Mesenchymal stem cell (in vitro differentiated cells and primary cell): ENCODE measurements at regions not wholly inside any gene's neighbourhood (a gene's known extent, or its start where the extent isn't known, plus 50 kb on each side); places are given as distances from the start of the nearest gene placed in this dataset.

ENCODE experiments used
- DNase-seq: peaks from one replicate; pipeline ENCODE4 v3.0.0-alpha.2; 2013
- H2AFZ ChIP-seq: one replicate; pipeline ENCODE4 v1.6.1; 2013; ENCODE audit warnings: low read depth, mild to moderate bottlenecking, control low read depth, inconsistent platforms, low read length, moderate library complexity
- H2AK5ac ChIP-seq: 2 replicates; pipeline ENCODE4 v1.6.1; 2013; ENCODE audit warnings: low read length, moderate library complexity, mild to moderate bottlenecking, inconsistent platforms; ENCODE audit not compliant: severe bottlenecking
- H2BK120ac ChIP-seq: one replicate; pipeline ENCODE4 v1.6.1; 2013; ENCODE audit warnings: low read depth, mild to moderate bottlenecking, inconsistent platforms, low read length, moderate library complexity
- H2BK12ac ChIP-seq, 2 experiments: one replicate each; pipeline ENCODE4 v1.6.1; 2013; ENCODE audit warnings: inconsistent platforms in 2 of 2, low read length in 2 of 2, mild to moderate bottlenecking in 2 of 2, moderate library complexity in 2 of 2, control low read depth in 1 of 2
- H2BK15ac ChIP-seq: one replicate; pipeline ENCODE4 v1.6.1; 2013; ENCODE audit warnings: mild to moderate bottlenecking, low read depth, inconsistent platforms; ENCODE audit not compliant: poor library complexity, severe bottlenecking
- H2BK5ac ChIP-seq: 2 replicates; pipeline ENCODE4 v1.6.1; 2013; ENCODE audit warnings: low read depth, mild to moderate bottlenecking, low read length, control low read depth, inconsistent platforms; ENCODE audit not compliant: poor library complexity, severe bottlenecking
- H3K14ac ChIP-seq, 2 experiments: one replicate each; pipeline ENCODE4 v1.6.1; 2013; ENCODE audit warnings: inconsistent platforms in 2 of 2, low read length in 2 of 2, control low read depth in 1 of 2, mild to moderate bottlenecking in 1 of 2, moderate library complexity in 1 of 2
- H3K18ac ChIP-seq, 2 experiments: one replicate each; pipeline ENCODE4 v1.6.1; 2013; ENCODE audit warnings: inconsistent platforms in 2 of 2, low read length in 2 of 2, control low read depth in 1 of 2, low read depth in 1 of 2, mild to moderate bottlenecking in 1 of 2
- H3K23ac ChIP-seq, 2 experiments: one replicate each; pipeline ENCODE4 v1.6.1; 2013; ENCODE audit warnings: inconsistent platforms in 2 of 2, low read length in 2 of 2, mild to moderate bottlenecking in 2 of 2, moderate library complexity in 2 of 2, control low read depth in 1 of 2
- H3K27ac ChIP-seq: 2 replicates; pipeline ENCODE4 v1.5.1; 2013; ENCODE audit warnings: mild to moderate bottlenecking, moderate library complexity, low read length, control low read depth, inconsistent platforms; ENCODE audit not compliant: poor library complexity, severe bottlenecking
- H3K27me3 ChIP-seq, 2 experiments: 2 replicates each; pipeline versions ENCODE4 v1.6.1 to v1.7.0; 2013; ENCODE audit warnings: low read length in 2 of 2, mild to moderate bottlenecking in 2 of 2, moderate library complexity in 2 of 2, control low read depth in 1 of 2, inconsistent platforms in 1 of 2; ENCODE audit not compliant: control insufficient read depth in 1 of 2, insufficient read depth in 1 of 2
- H3K36me3 ChIP-seq, 2 experiments: 2 replicates each; pipeline versions ENCODE4 v1.6.1 to v1.7.0; 2013; ENCODE audit warnings: low read length in 2 of 2, control low read depth in 1 of 2, inconsistent platforms in 1 of 2, low read depth in 1 of 2, mild to moderate bottlenecking in 1 of 2; ENCODE audit not compliant: insufficient read depth in 2 of 2, control insufficient read depth in 1 of 2
- H3K4ac ChIP-seq, 2 experiments: one replicate each; pipeline ENCODE4 v1.6.1; 2013; ENCODE audit warnings: inconsistent platforms in 2 of 2, low read length in 2 of 2, mild to moderate bottlenecking in 2 of 2, moderate library complexity in 2 of 2, control low read depth in 1 of 2, low read depth in 1 of 2
- H3K4me1 ChIP-seq: 2 replicates; pipeline ENCODE4 v1.6.1; 2013; ENCODE audit warnings: low read depth, low read length, control low read depth; ENCODE audit not compliant: control insufficient read depth, insufficient read depth
- H3K4me2 ChIP-seq: 2 replicates; pipeline ENCODE4 v1.6.1; 2013; ENCODE audit warnings: low read length, mild to moderate bottlenecking, inconsistent platforms; ENCODE audit not compliant: poor library complexity, severe bottlenecking
- H3K4me3 ChIP-seq, 2 experiments: 2 replicates each; pipeline versions ENCODE4 v1.5.1 to v1.7.0; 2013; ENCODE audit warnings: low read length in 2 of 2, mild to moderate bottlenecking in 2 of 2, control low read depth in 1 of 2, low read depth in 1 of 2; ENCODE audit not compliant: insufficient read depth in 1 of 2
- H3K79me1 ChIP-seq: replicated peaks from 2 replicates; pipeline ENCODE4 v1.6.1; 2013; ENCODE audit warnings: mild to moderate bottlenecking, control low read depth, low read length, inconsistent platforms; ENCODE audit not compliant: poor library complexity, severe bottlenecking
- H3K9ac ChIP-seq: 2 replicates; pipeline ENCODE4 v1.7.0; 2013; ENCODE audit warnings: mild to moderate bottlenecking, low read length, moderate library complexity
- H3K9me3 ChIP-seq: 2 replicates; pipeline ENCODE4 v1.7.0; 2013; ENCODE audit warnings: mild to moderate bottlenecking, low read length; ENCODE audit not compliant: control insufficient read depth
- H4K8ac ChIP-seq: one replicate; pipeline ENCODE4 v1.6.1; 2013; ENCODE audit warnings: inconsistent platforms, mild to moderate bottlenecking, low read length, moderate library complexity
- H4K91ac ChIP-seq: one replicate; pipeline ENCODE4 v1.6.1; 2013; ENCODE audit warnings: mild to moderate bottlenecking, low read length, inconsistent platforms
- WGBS: methylation state at CpG from one replicate; pipeline ENCODE4 v1.1.7; 2013; ENCODE audit warnings: mixed read lengths; 5-methylcytosine and 5-hydroxymethylcytosine counted together

DNA sequence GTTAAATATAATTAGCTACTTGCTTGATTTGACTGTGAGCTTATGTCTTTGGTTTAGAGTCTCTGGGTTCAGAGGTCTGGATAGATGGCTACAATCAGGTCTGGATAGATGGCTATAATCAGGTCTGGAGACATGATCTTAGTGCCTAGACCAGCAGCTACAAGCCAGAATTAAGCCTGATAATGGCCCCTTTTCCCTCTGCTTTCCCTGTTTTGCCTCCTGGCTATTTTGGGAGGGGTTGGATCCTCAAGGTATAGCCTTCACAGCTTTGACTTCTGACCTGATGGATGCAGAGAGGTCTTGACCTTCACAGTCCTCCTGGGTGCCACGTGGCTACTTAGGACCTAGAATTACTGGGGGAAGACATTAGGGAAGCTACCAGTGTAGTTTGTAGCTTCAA, 877.7 kb downstream of the GALC start:
- Histone ChIP-seq H3K9ac (no peak overlapping the region), H2BK15ac (no peak overlapping the region), H3K4me2 (no peak overlapping the region), H3K36me3 (no peaks in the 10 kb centered on the region), H3K27me3 (no peaks in the 10 kb centered on the region), H2BK12ac (no peak overlapping the region), H3K14ac (no peak overlapping the region), H3K4me3 (no peak overlapping the region), H4K8ac (no peak overlapping the region), H3K18ac (no peak overlapping the region), H3K4me1 (no peaks in the 10 kb centered on the region), H2BK5ac (no peak overlapping the region), H3K9me3 (no peaks in the 10 kb centered on the region), H4K91ac (no peak overlapping the region), H3K4ac (no peak overlapping the region), H3K23ac (no peak overlapping the region), H2AK5ac (no peak overlapping the region), H3K79me1 (no peaks in the 10 kb centered on the region), H2BK120ac (no peak overlapping the region), H2AFZ (no peak overlapping the region), H3K27ac (no peak overlapping the region)
- WGBS = no CpG with 5 or more reads among the region's 1 CpG
- DNase-seq = no peak

DNA sequence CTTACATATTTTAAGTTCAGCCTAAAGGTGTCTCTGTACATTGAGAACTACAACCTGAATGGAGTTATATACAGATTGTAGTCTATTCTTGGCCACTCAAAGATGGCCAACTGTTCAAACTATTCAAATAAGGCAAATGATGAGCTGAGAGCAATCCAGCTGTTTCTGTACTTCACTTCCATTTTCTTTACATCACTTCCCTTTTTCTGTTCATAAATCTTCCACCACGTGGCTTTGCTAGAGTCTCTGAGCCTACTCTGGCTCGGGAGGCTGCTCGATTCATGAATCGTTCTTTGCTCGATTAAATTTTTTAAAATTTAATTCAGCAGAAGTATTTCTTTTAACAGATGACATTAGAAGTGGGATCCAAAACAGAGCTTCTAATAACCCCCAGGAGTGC, 879.7 kb downstream of the GALC start:
- Histone ChIP-seq H2BK12ac (no peak overlapping the region), H4K91ac (no peak overlapping the region), H3K4me3 (no peak overlapping the region), H3K4ac (no peak overlapping the region), H3K79me1 (no peaks in the 10 kb centered on the region), H3K27me3 (no peaks in the 10 kb centered on the region), H3K18ac (no peak overlapping the region), H2BK120ac (no peak overlapping the region), H4K8ac (no peak overlapping the region), H2AFZ (no peak overlapping the region), H3K9ac (no peak overlapping the region), H3K14ac (no peak overlapping the region), H3K4me2 (no peak overlapping the region), H2BK15ac (no peak overlapping the region), H3K9me3 (no peaks in the 10 kb centered on the region), H3K23ac (no peak overlapping the region), H2BK5ac (no peak overlapping the region), H3K4me1 (no peaks in the 10 kb centered on the region), H2AK5ac (no peak overlapping the region), H3K27ac (no peak overlapping the region), H3K36me3 (no peaks in the 10 kb centered on the region)
- DNase-seq = no peak
- WGBS = 73% methylated on average over 5 of the region's 5 CpGs

DNA sequence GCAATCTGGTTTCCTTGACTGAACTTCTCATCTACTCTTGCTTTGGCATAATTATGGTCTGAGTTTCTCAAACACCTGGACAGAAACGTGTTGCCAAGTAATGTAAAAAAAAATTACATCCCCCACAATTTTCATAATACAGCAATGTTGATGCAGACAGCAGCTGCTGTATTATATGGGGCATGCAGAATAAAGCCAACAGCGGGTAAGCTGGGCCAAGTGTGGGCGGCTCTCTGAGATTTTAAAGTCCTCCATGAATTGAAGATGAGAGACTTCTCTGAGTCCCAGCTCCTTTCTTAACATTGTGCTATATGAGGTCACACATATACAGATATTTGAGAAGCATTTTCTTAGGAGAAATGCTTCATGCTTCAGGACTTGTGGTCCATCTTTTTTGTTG, 881.2 kb downstream of the GALC start:
- no peak overlapping the region for H3K4me2 ChIP-seq
- H3K36me3 ChIP-seq = no peaks in the 10 kb centered on the region
- H3K4me1 ChIP-seq = no peaks in the 10 kb centered on the region
- no peak overlapping the region for H3K14ac ChIP-seq
- H4K91ac ChIP-seq = no peak overlapping the region
- H3K79me1 ChIP-seq = no peaks in the 10 kb centered on the region
- no peaks in the 10 kb centered on the region for H3K27me3 ChIP-seq
- H2BK12ac ChIP-seq = no peak overlapping the region
- no peak overlapping the region for H3K4me3 ChIP-seq
- WGBS = 58% methylated on average over 1 of the region's 3 CpGs
- H2BK120ac ChIP-seq = no peak overlapping the region
- no peak overlapping the region for H3K23ac ChIP-seq
- no peak overlapping the region for H3K4ac ChIP-seq
- H3K27ac ChIP-seq = no peak overlapping the region
- no peak overlapping the region for H2BK5ac ChIP-seq
- no peak for DNase-seq
- no peak overlapping the region for H2BK15ac ChIP-seq
- H3K9me3 ChIP-seq = no peaks in the 10 kb centered on the region
- no peak overlapping the region for H3K18ac ChIP-seq
- no peak overlapping the region for H4K8ac ChIP-seq
- no peak overlapping the region for H3K9ac ChIP-seq
- H2AK5ac ChIP-seq = no peak overlapping the region
- no peak overlapping the region for H2AFZ ChIP-seq

DNA sequence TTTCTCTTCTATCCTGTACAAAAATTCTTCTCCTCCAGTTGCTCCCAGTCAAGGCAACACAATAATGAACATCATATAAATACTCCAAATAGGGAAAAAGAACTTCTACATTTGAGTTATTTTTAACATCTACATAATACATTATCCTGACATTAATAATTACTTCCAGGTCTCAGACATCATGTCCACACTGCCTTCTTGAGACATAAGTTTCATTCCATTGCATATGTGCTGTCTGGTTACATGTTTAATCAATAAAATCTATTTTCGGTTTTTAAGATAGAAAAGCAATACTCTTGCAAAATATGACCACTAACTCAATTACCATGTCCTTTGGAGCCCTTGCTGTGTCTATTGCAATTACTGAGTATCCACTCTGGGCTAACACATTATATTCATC, 881.9 kb downstream of the GALC start:
- H2AK5ac ChIP-seq = no peak overlapping the region
- H3K9me3 ChIP-seq = no peaks in the 10 kb centered on the region
- H3K14ac ChIP-seq = no peak overlapping the region
- no peak overlapping the region for H3K4me2 ChIP-seq
- H4K91ac ChIP-seq = no peak overlapping the region
- DNase-seq = no peak
- H3K79me1 ChIP-seq = no peaks in the 10 kb centered on the region
- no peaks in the 10 kb centered on the region for H3K4me1 ChIP-seq
- no peak overlapping the region for H2BK120ac ChIP-seq
- H2BK5ac ChIP-seq = no peak overlapping the region
- H3K9ac ChIP-seq = no peak overlapping the region
- no peak overlapping the region for H3K4ac ChIP-seq
- H3K18ac ChIP-seq = no peak overlapping the region
- no peak overlapping the region for H2AFZ ChIP-seq
- H3K27ac ChIP-seq = no peak overlapping the region
- H3K36me3 ChIP-seq = no peaks in the 10 kb centered on the region
- H3K4me3 ChIP-seq = no peak overlapping the region
- H3K27me3 ChIP-seq = no peaks in the 10 kb centered on the region
- no peak overlapping the region for H2BK12ac ChIP-seq
- WGBS = 83% methylated on average over 1 of the region's 1 CpG
- no peak overlapping the region for H4K8ac ChIP-seq
- H2BK15ac ChIP-seq = no peak overlapping the region
- no peak overlapping the region for H3K23ac ChIP-seq
